ENCODE measurements at regions not wholly inside any gene's neighbourhood (a gene's known extent, or its start where the extent isn't known, plus 50 kb on each side); places are given as distances from the start of the nearest gene placed in this dataset.
"Not testable (repeated sequence)": the region's sequence is repeated elsewhere in the genome, so short reads cannot be mapped to it uniquely, and the experiment has no call there.

GRCh38 chr16:88168557-88168949 lies 214.2 kb upstream of the ZNF469 start:
- H3K4me1 ChIP-seq (ENCODE audit: control insufficient read depth in 1 of 2, extremely low read depth in 1 of 2, insufficient read depth in 2 of 2, low read length in 2 of 2); H3K4me3 Mint-ChIP-seq; H3K36me3 Mint-ChIP-seq; DNase-seq; CTCF ChIA-PET; H3K4me1 Mint-ChIP-seq; H3K9me3 Mint-ChIP-seq; H3K27ac ChIP-seq (ENCODE audit: low read length); H3K36me3 ChIP-seq (ENCODE audit: control insufficient read depth in 2 of 2, extremely low read depth in 1 of 2, insufficient read depth in 1 of 2, low read length in 1 of 2); H3K4me3 ChIP-seq (ENCODE audit: control insufficient read depth in 1 of 2, extremely low read depth in 1 of 2, low read length in 1 of 2); POLR2A ChIA-PET; H3K27ac Mint-ChIP-seq; H3K9me3 ChIP-seq; ATAC-seq (replicated peaks in 1 of 4): not testable (repeated sequence)
- WGBS (ENCODE audit: insufficient coverage), result 63% methylated on average over 2 of the region's 6 CpGs
- peaks cover 28 to 32% of the 10 kb centered on the region in 2 donors for H3K27me3 Mint-ChIP-seq
- peaks cover 0 to 18% of the 10 kb centered on the region in 2 experiments for H3K27me3 ChIP-seq (replicated peaks in 1 of 2; ENCODE audit: control insufficient read depth in 2 of 2, extremely low read depth in 1 of 2, insufficient read depth in 2 of 2, low read length in 1 of 2)

DNA sequence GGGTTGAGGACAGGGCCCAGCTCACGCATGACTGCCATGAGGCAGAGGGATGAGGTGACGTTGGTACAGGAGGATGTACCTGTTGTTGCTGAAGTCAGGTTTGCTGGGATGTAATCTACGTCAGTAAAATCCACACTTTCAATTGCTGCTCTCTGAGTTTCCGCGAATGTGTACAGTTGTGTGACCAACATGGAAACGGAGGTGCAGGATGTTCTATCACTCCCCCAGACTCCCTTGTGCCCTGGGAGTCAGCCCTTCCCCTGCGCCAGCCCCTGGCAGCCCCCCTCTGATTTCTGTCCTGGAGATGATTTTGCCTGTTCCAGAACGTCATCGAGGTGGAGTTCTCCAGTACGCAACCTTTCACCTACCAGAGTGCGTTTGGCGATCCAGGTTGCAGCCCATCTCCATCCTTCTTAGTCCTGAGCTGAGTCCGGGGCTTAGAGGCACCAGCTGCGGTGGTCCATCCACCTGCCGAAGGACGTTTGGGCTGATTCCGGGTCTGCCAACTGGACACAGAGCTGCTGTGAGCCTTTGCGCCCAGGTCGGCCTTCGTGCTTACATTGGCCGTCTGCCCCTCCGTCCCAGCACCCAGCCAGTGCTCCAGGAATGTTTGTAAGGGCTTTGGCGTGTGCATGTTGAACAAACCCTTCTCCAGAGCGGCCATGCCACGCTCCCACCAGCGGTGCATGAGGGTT lies 213.5 kb upstream of the ZNF469 start:
- H3K9me3 Mint-ChIP-seq; H3K36me3 Mint-ChIP-seq; H3K27ac Mint-ChIP-seq; H3K4me3 ChIP-seq (ENCODE audit: control insufficient read depth in 1 of 2, extremely low read depth in 1 of 2, low read length in 1 of 2); H3K4me3 Mint-ChIP-seq; H3K9me3 ChIP-seq; DNase-seq; H3K4me1 Mint-ChIP-seq; H3K27ac ChIP-seq (ENCODE audit: low read length); H3K36me3 ChIP-seq (ENCODE audit: control insufficient read depth in 2 of 2, extremely low read depth in 1 of 2, insufficient read depth in 1 of 2, low read length in 1 of 2); ATAC-seq (replicated peaks in 1 of 4); H3K4me1 ChIP-seq (ENCODE audit: control insufficient read depth in 1 of 2, extremely low read depth in 1 of 2, insufficient read depth in 2 of 2, low read length in 2 of 2); POLR2A ChIA-PET; CTCF ChIA-PET: not testable (repeated sequence)
- H3K27me3 ChIP-seq (replicated peaks in 1 of 2; ENCODE audit: control insufficient read depth in 2 of 2, extremely low read depth in 1 of 2, insufficient read depth in 2 of 2, low read length in 1 of 2), result peaks cover 0 to 18% of the 10 kb centered on the region in 2 experiments
- peaks cover 24 to 29% of the 10 kb centered on the region in 2 donors for H3K27me3 Mint-ChIP-seq
- 88% methylated on average over 23 of the region's 26 CpGs for whole genome bisulfite sequencing (ENCODE audit: insufficient coverage)

- H3K4me3 ChIP-seq (ENCODE audit: control insufficient read depth in 1 of 2, extremely low read depth in 1 of 2, low read length in 1 of 2); H3K4me3 Mint-ChIP-seq; H3K9me3 ChIP-seq; H3K27ac Mint-ChIP-seq; H3K4me1 Mint-ChIP-seq; H3K27ac ChIP-seq (ENCODE audit: low read length); H3K36me3 Mint-ChIP-seq; ATAC-seq (replicated peaks in 1 of 4); DNase-seq; POLR2A ChIA-PET; CTCF ChIA-PET; H3K4me1 ChIP-seq (ENCODE audit: control insufficient read depth in 1 of 2, extremely low read depth in 1 of 2, insufficient read depth in 2 of 2, low read length in 2 of 2); H3K36me3 ChIP-seq (ENCODE audit: control insufficient read depth in 2 of 2, extremely low read depth in 1 of 2, insufficient read depth in 1 of 2, low read length in 1 of 2); H3K9me3 Mint-ChIP-seq: not testable (repeated sequence)
- peaks cover 22 to 29% of the 10 kb centered on the region in 2 donors for H3K27me3 Mint-ChIP-seq
- peaks cover 0 to 18% of the 10 kb centered on the region in 2 experiments for H3K27me3 ChIP-seq (replicated peaks in 1 of 2; ENCODE audit: control insufficient read depth in 2 of 2, extremely low read depth in 1 of 2, insufficient read depth in 2 of 2, low read length in 1 of 2)
- 93% methylated on average over 5 of the region's 8 CpGs for WGBS (ENCODE audit: insufficient coverage)
Measured at GRCh38 chr16:88169831-88170165, 213.0 kb upstream of the ZNF469 start.

DNA sequence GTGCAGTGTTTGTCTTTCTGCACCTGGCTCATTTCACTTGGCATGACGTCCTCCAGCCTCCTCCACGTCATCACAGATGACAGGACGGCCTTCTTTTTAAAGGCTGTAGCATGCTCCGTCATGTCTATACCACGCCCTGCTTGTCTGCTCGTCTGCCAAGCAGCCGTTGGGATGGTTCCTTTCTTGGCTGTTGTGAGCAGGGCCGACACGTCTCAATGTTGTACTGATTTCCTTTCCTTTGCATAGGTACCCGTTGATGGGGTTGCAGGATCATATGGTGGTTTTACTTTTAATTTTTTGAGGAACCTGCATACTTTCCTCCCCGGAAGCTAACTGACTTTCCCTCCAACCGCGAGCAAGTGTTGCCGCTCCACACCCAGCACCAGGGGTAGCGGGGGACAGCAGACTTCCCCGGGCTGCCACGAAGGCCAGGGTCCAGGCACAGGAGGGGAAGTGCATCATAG lies 212.2 kb upstream of the ZNF469 start:
- ChIA-PET POLR2A (no interaction called here), CTCF (no interaction called here)
- Mint-ChIP-seq H3K27me3 (peaks cover 22 to 29% of the 10 kb centered on the region in 2 donors), H3K4me1 (peaks cover 0 to 4% (median 3%) of the 10 kb centered on the region in 3 donors), H3K27ac (no peak overlapping the region), H3K9me3 (peaks cover 4 to 6% (median 6%) of the 10 kb centered on the region in 3 donors), H3K36me3 (peaks cover 4% of the 10 kb centered on the region), H3K4me3 (no peak overlapping the region)
- Histone ChIP-seq H3K27me3 (replicated peaks in 1 of 2; ENCODE audit: control insufficient read depth in 2 of 2, extremely low read depth in 1 of 2, insufficient read depth in 2 of 2, low read length in 1 of 2) (peaks cover 0 to 18% of the 10 kb centered on the region in 2 experiments), H3K36me3 (ENCODE audit: control insufficient read depth in 2 of 2, extremely low read depth in 1 of 2, insufficient read depth in 1 of 2, low read length in 1 of 2) (no peaks in the 10 kb centered on the region), H3K4me1 (ENCODE audit: control insufficient read depth in 1 of 2, extremely low read depth in 1 of 2, insufficient read depth in 2 of 2, low read length in 2 of 2) (no peaks in the 10 kb centered on the region), H3K9me3 (no peaks in the 10 kb centered on the region), H3K4me3 (ENCODE audit: control insufficient read depth in 1 of 2, extremely low read depth in 1 of 2, low read length in 1 of 2) (no peak overlapping the region), H3K27ac (ENCODE audit: low read length) (no peak overlapping the region)
- peak in 2 of 35 experiments; percentile 7 to 22 for DNase-seq
- no peak for ATAC-seq (replicated peaks in 1 of 4)
- 45% methylated on average over 6 of the region's 17 CpGs for WGBS (ENCODE audit: insufficient coverage)

DNA sequence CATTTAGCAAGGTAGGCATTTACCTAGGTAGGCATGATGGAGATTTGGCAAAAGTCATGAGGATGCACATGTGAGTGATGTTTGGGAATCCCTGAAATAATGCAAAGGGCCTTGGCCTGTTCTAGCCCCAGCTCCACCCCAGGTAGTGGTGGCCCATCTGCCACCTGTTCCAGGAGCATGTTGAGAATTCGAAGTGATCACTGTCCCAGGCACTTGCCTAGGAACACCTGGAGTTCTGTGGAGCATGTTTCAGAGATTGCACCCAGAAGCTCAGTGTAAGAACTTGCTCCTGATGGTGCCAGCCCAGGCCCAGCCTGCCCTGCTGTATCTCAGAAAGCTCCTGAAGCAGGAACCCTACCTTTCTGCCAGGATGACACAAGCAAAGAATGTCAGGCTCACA lies 211.6 kb upstream of the ZNF469 start:
- H3K36me3 ChIP-seq (ENCODE audit: control insufficient read depth in 2 of 2, extremely low read depth in 1 of 2, insufficient read depth in 1 of 2, low read length in 1 of 2); H3K4me1 Mint-ChIP-seq; H3K9me3 ChIP-seq; H3K27ac Mint-ChIP-seq; ATAC-seq (replicated peaks in 1 of 4); H3K4me3 Mint-ChIP-seq; H3K9me3 Mint-ChIP-seq; H3K36me3 Mint-ChIP-seq; H3K27ac ChIP-seq (ENCODE audit: low read length); H3K4me3 ChIP-seq (ENCODE audit: control insufficient read depth in 1 of 2, extremely low read depth in 1 of 2, low read length in 1 of 2); CTCF ChIA-PET; DNase-seq; POLR2A ChIA-PET; H3K4me1 ChIP-seq (ENCODE audit: control insufficient read depth in 1 of 2, extremely low read depth in 1 of 2, insufficient read depth in 2 of 2, low read length in 2 of 2): not testable (repeated sequence)
- 70% methylated on average over 1 of the region's 1 CpG for WGBS (ENCODE audit: insufficient coverage)
- H3K27me3 ChIP-seq (replicated peaks in 1 of 2; ENCODE audit: control insufficient read depth in 2 of 2, extremely low read depth in 1 of 2, insufficient read depth in 2 of 2, low read length in 1 of 2), result peaks cover 0 to 18% of the 10 kb centered on the region in 2 experiments
- H3K27me3 Mint-ChIP-seq, result peaks cover 22 to 29% of the 10 kb centered on the region in 2 donors

DNA sequence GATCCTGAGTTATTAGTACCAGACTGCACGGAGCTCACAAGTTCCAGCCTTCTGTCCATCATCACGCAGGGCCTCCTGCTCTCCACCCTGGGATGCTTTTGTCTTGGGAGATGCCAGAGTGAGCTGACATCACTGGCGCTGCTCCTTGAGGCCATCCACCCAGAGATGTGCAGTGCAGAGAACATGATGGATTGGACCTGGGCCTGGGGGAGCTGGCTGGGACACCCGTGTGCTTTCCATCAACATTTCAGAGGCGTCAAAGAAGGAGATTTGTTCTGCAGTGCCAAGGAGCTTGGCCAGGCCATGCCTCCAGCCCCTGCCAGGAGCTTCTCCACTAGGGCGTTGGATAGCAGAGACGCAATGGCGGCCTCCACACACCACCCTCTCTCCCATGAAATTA lies 206.6 kb upstream of the ZNF469 start:
- POLR2A ChIA-PET; CTCF ChIA-PET; H3K27ac ChIP-seq (ENCODE audit: low read length); H3K27me3 ChIP-seq (replicated peaks in 1 of 2; ENCODE audit: control insufficient read depth in 2 of 2, extremely low read depth in 1 of 2, insufficient read depth in 2 of 2, low read length in 1 of 2); H3K36me3 Mint-ChIP-seq; H3K4me1 ChIP-seq (ENCODE audit: control insufficient read depth in 1 of 2, extremely low read depth in 1 of 2, insufficient read depth in 2 of 2, low read length in 2 of 2); H3K36me3 ChIP-seq (ENCODE audit: control insufficient read depth in 2 of 2, extremely low read depth in 1 of 2, insufficient read depth in 1 of 2, low read length in 1 of 2); H3K9me3 Mint-ChIP-seq; H3K4me3 ChIP-seq (ENCODE audit: control insufficient read depth in 1 of 2, extremely low read depth in 1 of 2, low read length in 1 of 2); H3K9me3 ChIP-seq; ATAC-seq (replicated peaks in 1 of 4); H3K4me1 Mint-ChIP-seq; H3K4me3 Mint-ChIP-seq; DNase-seq; H3K27ac Mint-ChIP-seq: not testable (repeated sequence)
- WGBS (ENCODE audit: insufficient coverage), result no CpG with 5 or more reads among the region's 8 CpGs
- H3K27me3 Mint-ChIP-seq, result peaks cover 13 to 14% of the 10 kb centered on the region in 2 donors

Data from T-cell (primary cell).